ENCODE measurements at regions not wholly inside any gene's neighbourhood (a gene's known extent, or its start where the extent isn't known, plus 50 kb on each side); places are given as distances from the start of the nearest gene placed in this dataset.

- Histone ChIP-seq H3K4me1 (ENCODE audit: control insufficient read depth in 2 of 2, insufficient read depth in 2 of 2, low read length in 2 of 2) (no peaks in the 10 kb centered on the region), H3K36me3 (replicated peaks in 1 of 2; ENCODE audit: control extremely low read depth in 1 of 2, control insufficient read depth in 1 of 2, extremely low read depth in 1 of 2, insufficient read depth in 2 of 2, low read length in 1 of 2) (no peaks in the 10 kb centered on the region), H3K9ac (ENCODE audit: low read length) (no peak overlapping the region), H3K4me2 (replicated peaks; ENCODE audit: low read depth, low read length, poor library complexity, severe bottlenecking) (no peak overlapping the region), H3K79me2 (ENCODE audit: control insufficient read depth, insufficient read depth, low read length) (no peaks in the 10 kb centered on the region), H3K27me3 (replicated peaks in 1 of 4; ENCODE audit: control extremely low read depth in 1 of 4, control insufficient read depth in 3 of 4, insufficient read depth in 4 of 4, low read length in 3 of 4) (no peaks in the 10 kb centered on the region), H3K27ac (ENCODE audit: low read length in 2 of 2) (no peak overlapping the region), H3K4me3 (ENCODE audit: control extremely low read depth in 1 of 5, extremely low read depth in 1 of 5, insufficient read depth in 1 of 5, low read depth in 2 of 5, low read length in 4 of 5) (no peak overlapping the region), H3K9me3 (ENCODE audit: control extremely low read depth in 1 of 3, control insufficient read depth in 2 of 3, insufficient read depth in 1 of 3, low read length in 2 of 3) (no peaks in the 10 kb centered on the region), H4K20me1 (ENCODE audit: control insufficient read depth, insufficient read depth, low read length, poor library complexity, severe bottlenecking) (no peaks in the 10 kb centered on the region), H2AFZ (ENCODE audit: insufficient read depth, low read depth, low read length, poor library complexity, severe bottlenecking) (no peak overlapping the region)
- POLR2A ChIA-PET: no interaction called here
- 78% methylated on average over 3 of the region's 5 CpGs for WGBS (ENCODE audit: insufficient coverage)
- H3K4me3 Mint-ChIP-seq: no peak overlapping the region
- intact Hi-C loops (cut with micrococcal nuclease): no loop called here
- peaks cover 6% of the 10 kb centered on the region for H3K27me3 Mint-ChIP-seq
- no peaks in the 10 kb centered on the region for H3K9me3 Mint-ChIP-seq (ENCODE audit: insufficient read depth)
- no peak for ATAC-seq (ENCODE audit: low read depth)
- TF ChIP-seq EZH2 (IDR thresholded peaks at IDR 0.05; ENCODE audit: borderline replicate concordance, insufficient read depth, low read depth, low read length, poor library complexity, severe bottlenecking): no peak
- H3K27ac Mint-ChIP-seq: no peak overlapping the region
- no peak for DNase-seq
- H3K4me1 Mint-ChIP-seq: no peaks in the 10 kb centered on the region
- CTCF ChIA-PET: no interaction called here
These were observed 103.0 kb upstream of the DPH6 start for GRCh38 chr15:35648941-35649340.

- no peaks in the 10 kb centered on the region for H3K9me3 ChIP-seq (ENCODE audit: control extremely low read depth in 1 of 3, control insufficient read depth in 2 of 3, insufficient read depth in 1 of 3, low read length in 2 of 3)
- 93% methylated on average over 4 of the region's 4 CpGs for WGBS (ENCODE audit: insufficient coverage)
- no peak overlapping the region for H3K27ac ChIP-seq (ENCODE audit: low read length in 2 of 2)
- H3K4me1 ChIP-seq (ENCODE audit: control insufficient read depth in 2 of 2, insufficient read depth in 2 of 2, low read length in 2 of 2): no peaks in the 10 kb centered on the region
- no peak overlapping the region for H3K4me2 ChIP-seq (replicated peaks; ENCODE audit: low read depth, low read length, poor library complexity, severe bottlenecking)
- no peak overlapping the region for H3K4me3 ChIP-seq (ENCODE audit: control extremely low read depth in 1 of 5, extremely low read depth in 1 of 5, insufficient read depth in 1 of 5, low read depth in 2 of 5, low read length in 4 of 5)
- H3K4me3 Mint-ChIP-seq: no peak overlapping the region
- ATAC-seq (ENCODE audit: low read depth) (no peak), DNase-seq (no peak)
- no peaks in the 10 kb centered on the region for H3K79me2 ChIP-seq (ENCODE audit: control insufficient read depth, insufficient read depth, low read length)
- H3K4me1 Mint-ChIP-seq: no peaks in the 10 kb centered on the region
- no peaks in the 10 kb centered on the region for H3K36me3 ChIP-seq (replicated peaks in 1 of 2; ENCODE audit: control extremely low read depth in 1 of 2, control insufficient read depth in 1 of 2, extremely low read depth in 1 of 2, insufficient read depth in 2 of 2, low read length in 1 of 2)
- H2AFZ ChIP-seq (ENCODE audit: insufficient read depth, low read depth, low read length, poor library complexity, severe bottlenecking): no peak overlapping the region
- no peaks in the 10 kb centered on the region for H3K27me3 ChIP-seq (replicated peaks in 1 of 4; ENCODE audit: control extremely low read depth in 1 of 4, control insufficient read depth in 3 of 4, insufficient read depth in 4 of 4, low read length in 3 of 4)
- H3K9ac ChIP-seq (ENCODE audit: low read length): no peak overlapping the region
- intact Hi-C loops (cut with micrococcal nuclease): no loop called here
- no peak for TF ChIP-seq EZH2 (IDR thresholded peaks at IDR 0.05; ENCODE audit: borderline replicate concordance, insufficient read depth, low read depth, low read length, poor library complexity, severe bottlenecking)
- no peak for TF ChIP-seq CTCF (IDR thresholded peaks at IDR 0.05)
- POLR2A ChIA-PET: no interaction called here
- no peaks in the 10 kb centered on the region for H3K9me3 Mint-ChIP-seq (ENCODE audit: insufficient read depth)
- no peaks in the 10 kb centered on the region for H4K20me1 ChIP-seq (ENCODE audit: control insufficient read depth, insufficient read depth, low read length, poor library complexity, severe bottlenecking)
- CTCF ChIA-PET: no interaction called here
- H3K27ac Mint-ChIP-seq: no peak overlapping the region
- H3K27me3 Mint-ChIP-seq: peaks cover 6% of the 10 kb centered on the region
These were observed 103.6 kb upstream of the DPH6 start for GRCh38 chr15:35649575-35649974.
